ENCODE measurements at regions not wholly inside any gene's neighbourhood (a gene's known extent, or its start where the extent isn't known, plus 50 kb on each side); places are given as distances from the start of the nearest gene placed in this dataset.

DNA sequence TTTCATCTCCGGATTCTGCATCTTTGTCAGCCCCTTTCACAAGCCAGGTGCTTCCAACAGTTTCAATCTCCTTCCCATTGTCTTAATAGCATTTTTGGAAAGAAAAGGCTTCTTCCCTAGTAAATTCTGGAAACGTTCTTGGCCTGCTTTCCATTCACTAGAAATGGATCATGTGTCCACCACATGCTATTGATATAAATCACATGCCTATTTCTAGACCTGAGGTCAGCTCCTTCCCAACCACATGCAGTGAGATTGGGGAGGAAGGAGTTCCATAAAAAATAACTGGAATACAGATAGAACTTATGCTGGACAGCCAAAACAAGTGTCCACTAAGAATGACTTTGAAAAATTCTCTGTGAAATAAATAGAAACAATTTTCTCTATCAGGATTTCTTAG lies 181.6 kb upstream of the TMEM161B start:
- TF ChIP-seq, protein P1, sequence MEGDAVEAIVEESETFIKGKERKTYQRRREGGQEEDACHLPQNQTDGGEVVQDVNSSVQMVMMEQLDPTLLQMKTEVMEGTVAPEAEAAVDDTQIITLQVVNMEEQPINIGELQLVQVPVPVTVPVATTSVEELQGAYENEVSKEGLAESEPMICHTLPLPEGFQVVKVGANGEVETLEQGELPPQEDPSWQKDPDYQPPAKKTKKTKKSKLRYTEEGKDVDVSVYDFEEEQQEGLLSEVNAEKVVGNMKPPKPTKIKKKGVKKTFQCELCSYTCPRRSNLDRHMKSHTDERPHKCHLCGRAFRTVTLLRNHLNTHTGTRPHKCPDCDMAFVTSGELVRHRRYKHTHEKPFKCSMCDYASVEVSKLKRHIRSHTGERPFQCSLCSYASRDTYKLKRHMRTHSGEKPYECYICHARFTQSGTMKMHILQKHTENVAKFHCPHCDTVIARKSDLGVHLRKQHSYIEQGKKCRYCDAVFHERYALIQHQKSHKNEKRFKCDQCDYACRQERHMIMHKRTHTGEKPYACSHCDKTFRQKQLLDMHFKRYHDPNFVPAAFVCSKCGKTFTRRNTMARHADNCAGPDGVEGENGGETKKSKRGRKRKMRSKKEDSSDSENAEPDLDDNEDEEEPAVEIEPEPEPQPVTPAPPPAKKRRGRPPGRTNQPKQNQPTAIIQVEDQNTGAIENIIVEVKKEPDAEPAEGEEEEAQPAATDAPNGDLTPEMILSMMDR (conservative IDR thresholded peaks at IDR 0.05; ENCODE audit: low read depth, low read length), result no peak
- no peak for DNase-seq (ENCODE audit: low read depth)
- H3K4me3 ChIP-seq (ENCODE audit: low read depth, low read length), result no peak overlapping the region

DNA sequence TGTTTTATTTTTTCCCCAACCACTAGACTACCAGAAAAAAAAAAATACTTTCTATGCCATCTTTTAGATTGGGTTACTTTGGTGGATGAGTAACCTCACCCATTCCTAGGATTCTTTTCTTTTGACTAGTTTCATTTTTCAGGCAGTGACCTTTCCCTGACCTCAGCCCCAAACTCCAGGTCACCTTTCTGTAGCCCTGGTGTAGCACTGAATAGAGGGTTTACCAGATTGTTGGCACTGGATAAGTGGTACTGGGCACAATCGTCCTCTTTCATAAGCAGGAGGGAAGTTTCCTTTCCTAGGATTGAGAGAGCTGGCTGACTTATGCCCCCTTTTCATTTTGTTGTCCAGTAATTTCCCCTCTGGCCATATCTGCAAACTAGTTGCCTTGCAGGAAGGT lies 169.4 kb upstream of the TMEM161B start:
- no peak for DNase-seq (ENCODE audit: low read depth)
- H3K4me3 ChIP-seq (ENCODE audit: low read depth, low read length), result no peak overlapping the region
- TF ChIP-seq, protein P1 (conservative IDR thresholded peaks at IDR 0.05; ENCODE audit: low read depth, low read length), result no peak

DNA sequence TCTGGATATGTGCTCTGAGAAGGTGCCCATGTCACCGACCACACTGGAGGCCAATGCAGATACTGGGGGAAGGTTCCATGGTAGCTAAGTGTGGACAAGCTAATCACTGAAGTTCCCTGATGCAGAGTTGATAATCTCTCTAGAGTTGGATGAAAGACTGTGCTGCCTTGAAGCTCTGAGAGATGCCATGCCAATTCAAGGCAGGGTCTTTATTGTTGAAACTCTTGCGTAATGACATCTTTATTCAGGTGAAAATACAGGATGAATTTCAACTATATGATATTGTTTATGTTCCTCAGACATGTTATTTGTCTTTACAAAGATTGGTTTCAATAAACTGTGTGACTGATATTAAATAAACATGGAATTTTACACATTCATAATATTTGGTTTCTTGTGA lies 167.6 kb upstream of the TMEM161B start:
- no peak for DNase-seq (ENCODE audit: low read depth)
- TF ChIP-seq, protein P1 (conservative IDR thresholded peaks at IDR 0.05; ENCODE audit: low read depth, low read length), result no peak
- no peak overlapping the region for H3K4me3 ChIP-seq (ENCODE audit: low read depth, low read length)

DNA sequence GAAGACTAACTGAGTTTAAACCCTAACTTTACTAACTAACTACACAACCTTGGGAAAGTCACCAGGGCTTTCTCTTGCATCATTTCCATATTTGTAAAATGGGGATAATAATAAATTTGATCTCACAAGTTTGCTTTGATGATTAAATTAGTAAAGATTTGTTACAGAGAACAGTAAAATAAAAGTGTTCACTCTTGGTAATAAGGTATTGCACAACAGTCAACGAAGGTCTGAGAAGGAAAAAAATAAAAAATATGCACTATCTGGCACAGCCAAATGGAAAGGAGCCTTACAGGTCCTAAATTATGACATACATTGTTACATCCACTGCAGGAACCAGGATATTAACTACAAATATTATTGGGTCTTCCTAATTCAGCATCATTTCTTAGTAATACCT lies 160.0 kb upstream of the TMEM161B start:
- H3K4me3 ChIP-seq (ENCODE audit: low read depth, low read length), result no peak overlapping the region
- no peak for DNase-seq (ENCODE audit: low read depth)
- TF ChIP-seq, protein P1 (conservative IDR thresholded peaks at IDR 0.05; ENCODE audit: low read depth, low read length), result no peak

DNA sequence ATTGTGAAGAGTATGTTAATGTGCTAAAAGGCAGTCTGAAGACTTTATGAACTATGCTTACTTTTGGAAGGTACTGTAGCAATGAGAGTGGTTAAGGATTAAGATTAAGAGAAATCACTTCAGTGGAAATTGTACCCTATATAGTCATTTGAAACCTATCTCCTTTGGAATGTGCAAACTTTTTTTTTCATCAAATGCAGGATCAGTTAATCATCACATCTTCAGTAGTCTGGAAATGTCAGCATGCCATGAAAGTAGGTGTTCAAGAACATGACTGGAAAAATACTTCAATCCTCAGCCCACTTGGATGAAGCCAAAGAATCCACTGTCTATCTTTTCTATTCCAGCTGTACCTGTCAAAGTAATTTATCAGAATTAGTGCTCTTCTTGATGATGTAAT lies 157.8 kb upstream of the TMEM161B start:
- no peak overlapping the region for H3K4me3 ChIP-seq (ENCODE audit: low read depth, low read length)
- TF ChIP-seq, protein P1 (conservative IDR thresholded peaks at IDR 0.05; ENCODE audit: low read depth, low read length), result no peak
- DNase-seq (ENCODE audit: low read depth), result no peak

DNA sequence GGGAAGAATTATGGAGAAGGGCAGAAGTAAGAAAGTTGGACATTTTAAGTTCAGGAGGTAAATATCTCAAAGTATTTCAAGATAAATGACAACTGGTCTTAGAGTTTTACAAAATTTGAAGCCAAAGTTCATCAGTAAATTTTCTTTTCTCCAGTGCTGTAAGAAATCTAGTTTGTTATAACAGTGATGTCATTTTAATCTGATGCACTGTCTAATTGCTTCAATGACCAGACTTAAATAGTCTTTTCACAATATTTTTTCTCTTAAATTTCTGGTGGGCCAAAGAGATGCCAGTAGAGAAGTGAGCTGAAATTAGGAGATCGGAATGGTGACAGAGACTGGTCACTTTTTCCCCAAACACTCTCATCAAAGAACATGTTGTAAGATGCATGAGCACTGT lies 156.5 kb upstream of the TMEM161B start:
- no peak for DNase-seq (ENCODE audit: low read depth)
- no peak overlapping the region for H3K4me3 ChIP-seq (ENCODE audit: low read depth, low read length)
- TF ChIP-seq, protein P1 (conservative IDR thresholded peaks at IDR 0.05; ENCODE audit: low read depth, low read length), result no peak

DNA sequence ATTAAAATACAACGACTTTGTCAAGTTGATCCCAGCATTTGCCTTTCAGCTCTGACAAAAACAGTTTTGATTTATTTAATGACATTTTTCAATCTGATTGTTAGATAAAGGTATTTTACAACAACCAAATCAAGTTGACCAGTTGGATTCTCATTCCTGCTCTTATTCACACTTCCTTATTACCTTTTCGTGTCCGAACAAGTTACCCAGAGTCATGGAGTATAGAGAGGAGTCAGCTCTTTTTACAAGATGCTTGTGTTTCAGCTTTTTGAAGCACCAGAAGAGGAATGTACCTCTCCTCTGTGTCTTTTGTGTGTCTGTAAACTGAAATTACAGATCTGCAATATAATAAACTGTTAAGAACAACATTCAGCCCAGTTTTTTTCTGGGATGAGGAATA lies 151.3 kb upstream of the TMEM161B start:
- TF ChIP-seq, protein P1 (conservative IDR thresholded peaks at IDR 0.05; ENCODE audit: low read depth, low read length), result no peak
- no peak for DNase-seq (ENCODE audit: low read depth)
- no peak overlapping the region for H3K4me3 ChIP-seq (ENCODE audit: low read depth, low read length)

All from choroid plexus epithelial cell (primary cell).